Keratinocyte (primary cell): ENCODE measurements at regions not wholly inside any gene's neighbourhood (a gene's known extent, or its start where the extent isn't known, plus 50 kb on each side); places are given as distances from the start of the nearest gene placed in this dataset.

Source experiments
- EZH2 ChIP-seq: IDR thresholded peaks from one replicate; pipeline ENCODE4 v1.6.1; 2012; ENCODE audit warnings: inconsistent platforms, mild to moderate bottlenecking, low read length, moderate library complexity
- TF ChIP-seq, protein P1 (sequence below), 3 experiments: IDR thresholded peaks in 1 of 3; conservative IDR thresholded peaks in 1 of 3; optimal IDR thresholded peaks in 1 of 3; 2 replicates in 2 of 3; 3 replicates in 1 of 3; pipeline versions ENCODE3 to v1.5.1; 2011; ENCODE audit warnings: low read length in 3 of 3, mild to moderate bottlenecking in 3 of 3, moderate library complexity in 2 of 3, control low read depth in 1 of 3, inconsistent platforms in 1 of 3; ENCODE audit not compliant: insufficient read depth in 2 of 3; ENCODE audit errors: extremely low read depth in 1 of 3

DNA sequence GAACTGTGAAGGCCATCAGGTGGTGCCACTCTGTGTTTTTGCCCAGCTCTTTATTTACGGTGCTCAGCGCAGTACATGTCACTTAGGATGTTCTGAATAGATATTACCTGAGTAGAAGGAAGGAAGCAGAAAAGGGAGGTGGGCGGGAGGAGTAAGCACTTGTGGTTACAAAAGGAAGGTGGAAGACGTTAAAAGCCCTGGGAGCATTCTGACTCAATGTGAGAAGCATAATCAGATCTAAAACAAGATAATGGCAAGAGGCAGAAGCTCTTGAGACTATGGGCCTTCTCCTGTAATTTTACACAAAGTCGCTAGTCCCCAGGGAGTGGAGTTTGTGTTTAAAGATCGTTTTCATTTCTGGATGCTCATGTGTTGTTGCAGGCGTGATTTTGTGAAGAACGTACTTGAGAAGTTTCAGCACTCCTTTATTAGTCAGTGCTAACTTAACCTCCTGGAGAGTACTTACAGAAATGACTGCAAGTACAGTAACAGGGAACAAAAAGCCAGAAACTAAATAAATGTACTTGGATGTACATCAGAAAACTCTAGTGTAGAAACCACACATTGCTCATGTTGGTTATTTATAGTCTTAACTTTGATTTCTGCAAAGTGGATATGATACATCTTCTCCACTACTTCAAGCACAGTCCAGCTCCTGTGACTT is 1523.5 kb downstream of the AACS start:
- no peak for TF ChIP-seq EZH2
- TF ChIP-seq, protein P1, sequence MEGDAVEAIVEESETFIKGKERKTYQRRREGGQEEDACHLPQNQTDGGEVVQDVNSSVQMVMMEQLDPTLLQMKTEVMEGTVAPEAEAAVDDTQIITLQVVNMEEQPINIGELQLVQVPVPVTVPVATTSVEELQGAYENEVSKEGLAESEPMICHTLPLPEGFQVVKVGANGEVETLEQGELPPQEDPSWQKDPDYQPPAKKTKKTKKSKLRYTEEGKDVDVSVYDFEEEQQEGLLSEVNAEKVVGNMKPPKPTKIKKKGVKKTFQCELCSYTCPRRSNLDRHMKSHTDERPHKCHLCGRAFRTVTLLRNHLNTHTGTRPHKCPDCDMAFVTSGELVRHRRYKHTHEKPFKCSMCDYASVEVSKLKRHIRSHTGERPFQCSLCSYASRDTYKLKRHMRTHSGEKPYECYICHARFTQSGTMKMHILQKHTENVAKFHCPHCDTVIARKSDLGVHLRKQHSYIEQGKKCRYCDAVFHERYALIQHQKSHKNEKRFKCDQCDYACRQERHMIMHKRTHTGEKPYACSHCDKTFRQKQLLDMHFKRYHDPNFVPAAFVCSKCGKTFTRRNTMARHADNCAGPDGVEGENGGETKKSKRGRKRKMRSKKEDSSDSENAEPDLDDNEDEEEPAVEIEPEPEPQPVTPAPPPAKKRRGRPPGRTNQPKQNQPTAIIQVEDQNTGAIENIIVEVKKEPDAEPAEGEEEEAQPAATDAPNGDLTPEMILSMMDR (optimal IDR thresholded peaks at IDR 0.05 in 1 of 3, IDR thresholded peaks at IDR 0.05 in 1 of 3, conservative IDR thresholded peaks at IDR 0.05 in 1 of 3; ENCODE audit: extremely low read depth in 1 of 3, insufficient read depth in 2 of 3, low read length in 3 of 3) = no peak
